Stimulated activated naive CD8-positive, alpha-beta T cell treated with anti-CD3 and anti-CD28 coated beads, Interleukin-15, Interleukin-2, amounts not matched to agents 100 U/mL and 50 U/mL, for 24 hours (primary cell): ENCODE measurements at regions not wholly inside any gene's neighbourhood (a gene's known extent, or its start where the extent isn't known, plus 50 kb on each side); places are given as distances from the start of the nearest gene placed in this dataset.

Experiments used
- ATAC-seq: fragments of 150-1000 bp; cut with Tn5 transposase; one replicate; pipeline ENCODE4 v1.10.0; 2021
- DNase-seq: peaks from one replicate; pipeline ENCODE4 v3.0.0; 2021

DNA sequence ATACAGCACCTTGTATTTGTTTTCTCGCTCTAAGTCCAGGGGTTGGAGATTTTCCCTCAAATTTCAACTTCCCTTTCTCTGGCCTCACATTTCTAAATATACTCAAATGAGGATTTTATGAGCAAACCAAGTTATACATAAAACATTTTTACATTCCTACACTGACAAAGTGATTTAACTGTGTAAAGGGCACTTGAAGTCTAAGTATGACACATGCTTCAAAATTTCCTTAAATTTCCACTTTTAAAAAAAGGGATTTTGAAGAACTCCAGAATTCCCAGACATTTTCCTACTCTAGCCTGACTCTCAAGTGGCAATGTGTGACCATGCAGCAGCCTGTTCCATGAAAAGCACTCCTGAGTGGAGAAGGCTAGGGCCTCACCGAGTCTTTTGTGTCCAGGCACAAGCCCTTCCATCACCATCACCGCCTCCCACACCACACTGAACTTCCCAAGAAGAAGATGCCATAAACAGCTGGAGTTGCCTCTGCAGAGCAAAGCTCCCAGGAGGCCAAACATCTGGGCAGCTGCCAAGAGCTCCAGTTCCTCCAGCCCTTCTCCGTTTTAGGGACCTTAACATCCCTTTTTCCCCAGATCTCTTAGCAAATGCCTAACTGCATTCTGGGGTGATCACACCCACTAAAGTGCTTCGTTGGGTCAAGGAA is 68.9 kb downstream of the NCR2 start:
- DNase-seq (no peak), ATAC-seq (no peak)

- no peak for DNase-seq
- no peak for ATAC-seq
Observed at GRCh38 chr6:41405941-41406727, 70.7 kb downstream of the NCR2 start.

DNA sequence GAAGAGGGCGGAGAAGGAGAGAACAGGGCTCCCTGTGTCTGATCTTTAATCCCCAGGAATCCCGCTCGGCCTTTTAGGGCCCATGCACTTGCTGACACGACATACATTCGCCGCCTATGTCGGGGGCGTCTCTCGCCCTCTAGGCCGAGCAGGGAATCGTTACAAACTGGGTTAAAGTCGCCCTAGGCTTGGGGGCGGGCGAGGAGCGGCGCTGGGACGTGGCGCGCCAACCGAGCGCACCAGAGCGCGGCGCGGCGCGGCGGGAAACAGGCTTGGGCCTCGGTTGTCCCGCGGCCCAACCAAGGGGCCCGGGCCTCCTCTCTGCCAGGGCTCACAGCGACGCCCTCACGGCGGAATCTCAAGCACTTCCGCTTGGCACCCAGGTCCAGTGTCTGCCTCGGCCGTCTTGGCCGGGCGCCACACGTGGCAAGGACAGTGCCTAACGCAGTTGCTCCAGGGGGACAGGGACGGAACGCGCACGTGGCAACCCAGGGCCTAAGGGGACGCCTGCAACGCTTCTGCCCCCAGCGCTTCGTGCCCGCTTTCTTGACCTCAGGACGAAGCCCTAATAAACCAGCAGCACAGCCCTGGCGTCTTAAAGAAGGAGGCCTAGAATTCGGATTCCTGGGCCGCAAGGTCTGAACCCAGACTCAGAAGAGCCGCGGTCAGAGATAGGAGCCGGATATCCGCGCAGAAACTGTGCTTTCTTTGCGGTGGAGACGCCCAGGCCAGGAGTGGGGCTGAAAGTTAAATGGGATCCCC is 71.5 kb downstream of the NCR2 start:
- no peak for ATAC-seq
- DNase-seq, result no peak

DNA sequence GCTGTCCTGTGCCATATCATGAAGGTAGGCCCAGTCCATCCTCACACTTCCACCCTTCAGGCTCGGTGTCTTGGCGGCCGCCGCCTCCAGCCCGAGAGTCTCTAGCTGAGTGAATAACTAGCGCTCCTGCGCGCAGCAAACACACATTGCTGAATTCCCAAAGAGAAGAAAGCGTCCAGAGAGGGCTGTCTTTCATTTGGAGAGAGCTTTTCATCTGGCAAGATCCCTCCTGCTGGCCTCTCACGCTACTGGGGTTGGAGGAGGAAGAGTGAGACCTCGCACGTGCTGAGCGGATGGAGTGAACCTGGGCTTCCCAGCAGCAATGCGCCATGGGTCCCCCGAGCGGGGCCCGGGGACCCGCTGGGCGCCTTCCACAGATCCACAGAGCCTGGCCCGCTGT is 73.2 kb downstream of the NCR2 start:
- DNase-seq (no peak), ATAC-seq (no peak)

DNA sequence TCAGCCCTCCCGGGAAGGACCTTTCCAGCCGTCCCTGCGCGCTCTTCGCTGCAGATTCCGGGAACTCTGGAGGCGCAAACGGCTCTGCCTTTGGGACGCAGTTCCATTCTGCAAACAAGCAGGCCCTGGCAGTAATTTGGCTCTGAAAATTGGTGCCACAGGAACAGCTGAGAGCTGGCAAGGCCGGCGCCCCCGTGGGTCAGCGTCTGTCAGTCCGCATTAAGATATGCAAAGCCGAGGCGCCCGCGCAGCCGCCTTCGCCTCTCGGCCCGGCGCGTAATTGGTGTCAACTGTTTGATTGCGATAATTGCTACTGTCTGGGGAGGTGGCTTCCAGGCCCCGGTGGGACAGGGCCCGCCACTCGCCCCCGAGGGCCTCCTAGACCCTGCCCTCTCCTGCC is 73.6 kb downstream of the NCR2 start:
- ATAC-seq (no peak), DNase-seq (no peak)

- ATAC-seq, result no peak
- DNase-seq, result no peak
Observed at GRCh38 chr6:41409489-41409888, 74.1 kb downstream of the NCR2 start.

DNA sequence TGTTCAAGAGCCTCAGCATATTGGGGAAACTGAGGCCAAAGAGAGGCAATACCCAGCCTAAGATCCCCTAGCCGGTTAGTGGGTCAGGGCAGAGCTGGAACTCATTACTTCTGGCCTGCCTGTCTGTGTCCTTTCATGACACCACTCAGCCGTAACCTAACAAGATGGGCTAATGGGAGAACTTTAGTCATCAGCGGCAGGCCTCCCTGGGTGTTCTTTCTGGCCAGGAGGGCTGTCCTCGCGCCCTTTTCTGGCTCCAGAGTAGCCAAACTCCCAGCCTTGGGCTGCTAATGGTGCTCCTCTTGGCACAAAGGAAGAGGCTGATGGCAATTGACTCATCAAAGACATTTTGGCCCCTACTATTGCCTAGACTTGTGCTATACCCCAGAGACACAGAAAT is 76.6 kb downstream of the NCR2 start:
- DNase-seq (no peak), ATAC-seq (no peak)

GRCh38 chr6:41413250-41413649 is 77.8 kb downstream of the NCR2 start:
- DNase-seq (no peak), ATAC-seq (no peak)

GRCh38 chr6:41416501-41416837 is 81.1 kb downstream of the NCR2 start:
- ATAC-seq (peak; percentile 16), DNase-seq (no peak)

GRCh38 chr6:41418741-41419140 is 83.3 kb downstream of the NCR2 start:
- no peak for ATAC-seq
- no peak for DNase-seq

- no peak for ATAC-seq
- DNase-seq, result no peak
Observed at GRCh38 chr6:41419385-41419784, 84.0 kb downstream of the NCR2 start.

- no peak for ATAC-seq
Observed at GRCh38 chr6:41420186-41420585, 84.8 kb downstream of the NCR2 start.

GRCh38 chr6:41422161-41422560 is 86.8 kb downstream of the NCR2 start:
- DNase-seq, result no peak
- no peak for ATAC-seq

More at GRCh38 chr6:41420186-41420585, 84.8 kb downstream of the NCR2 start:
- no peak for DNase-seq

GRCh38 chr6:41423002-41423401 is 87.6 kb downstream of the NCR2 start:
- no peak for DNase-seq
- ATAC-seq, result no peak

- DNase-seq (peak; percentile 89), ATAC-seq (peak; percentile 30)
Observed at GRCh38 chr6:41424370-41425058, 89.1 kb downstream of the NCR2 start.

DNA sequence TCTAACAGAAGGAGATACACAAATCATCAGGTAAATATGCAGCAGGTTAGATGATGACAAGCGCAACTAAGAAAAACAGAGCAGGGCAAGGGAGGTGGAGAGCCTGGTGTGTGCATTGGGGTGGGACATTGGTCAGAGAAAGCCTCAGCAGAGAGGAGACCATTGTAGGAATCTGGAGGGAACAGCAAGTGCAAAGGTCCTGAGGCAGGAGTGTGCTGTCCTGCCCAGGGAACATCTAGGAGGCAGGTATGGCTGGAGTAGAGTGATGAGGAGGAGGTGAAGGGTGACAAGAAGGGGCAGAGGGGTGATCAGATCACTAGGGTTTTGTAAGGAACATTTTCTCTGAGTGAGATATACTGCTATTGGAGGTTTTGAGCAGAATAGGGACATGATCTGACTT is 90.1 kb downstream of the NCR2 start:
- DNase-seq, result no peak

GRCh38 chr6:41426438-41426851 is 91.0 kb downstream of the NCR2 start:
- ATAC-seq (no peak), DNase-seq (no peak)

More for the DNA sequence above, 90.1 kb downstream of the NCR2 start:
- ATAC-seq, result no peak

GRCh38 chr6:41426888-41427641 is 91.7 kb downstream of the NCR2 start:
- no peak for ATAC-seq
- DNase-seq, result no peak

DNA sequence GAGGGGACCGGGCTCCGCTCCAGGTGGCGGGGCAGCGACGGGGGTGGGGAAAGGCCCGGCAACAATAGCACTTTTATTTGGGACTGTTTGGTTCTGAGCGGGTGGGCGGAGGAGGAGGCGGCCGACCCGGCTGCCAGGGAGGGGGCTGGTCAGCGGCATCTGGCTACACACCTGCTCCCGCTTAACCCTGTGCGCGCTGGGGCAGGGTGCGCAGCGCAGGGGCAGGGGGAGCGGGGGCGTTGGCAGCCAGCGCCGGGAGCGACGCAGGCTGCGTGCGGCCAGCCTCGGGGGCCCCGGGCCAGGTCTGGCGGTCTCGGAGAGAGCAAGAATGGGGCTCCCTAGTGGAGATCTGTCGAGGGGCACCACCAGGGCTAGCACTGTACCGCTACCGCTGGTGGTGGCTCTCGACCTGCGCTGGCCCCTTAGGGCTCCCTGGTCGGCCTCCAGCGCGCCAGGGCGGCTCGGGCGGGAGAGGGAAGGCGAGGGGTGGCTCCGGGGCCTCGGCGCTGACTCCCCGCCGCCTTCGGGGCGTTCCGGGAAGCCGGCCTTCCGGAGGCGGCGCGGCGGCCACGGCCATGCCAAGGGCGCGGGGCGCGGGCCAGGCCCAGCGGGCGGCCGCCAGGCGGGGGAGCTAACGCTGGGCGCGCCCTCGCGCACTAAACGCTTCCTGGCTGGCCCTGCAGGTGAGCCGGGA is 92.4 kb downstream of the NCR2 start:
- ATAC-seq (peak; percentile 32), DNase-seq (peak; percentile 31)

GRCh38 chr6:41428336-41428995 is 93.1 kb downstream of the NCR2 start:
- DNase-seq (no peak), ATAC-seq (no peak)

DNA sequence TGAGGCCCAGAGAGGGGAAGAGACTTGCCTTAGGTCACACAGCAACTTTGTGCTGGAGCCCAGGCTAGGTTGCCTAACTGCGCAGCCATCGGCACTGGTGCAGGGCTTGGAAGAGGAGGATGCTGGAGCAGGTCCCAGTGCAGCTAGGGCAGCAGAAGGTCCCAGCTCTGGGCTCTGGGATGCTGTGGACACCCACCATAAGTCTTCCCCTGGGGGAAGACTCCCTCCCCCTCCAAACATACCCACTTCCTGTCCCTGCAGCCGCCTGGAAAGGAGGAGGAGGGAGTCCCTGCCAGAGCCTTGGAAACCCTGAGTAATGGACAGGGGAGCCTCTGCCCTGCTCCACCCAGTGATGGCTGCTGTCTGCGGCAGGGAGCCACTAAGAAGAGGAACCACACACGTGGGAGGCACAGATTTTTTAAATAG is 93.6 kb downstream of the NCR2 start:
- peak; percentile 69 for DNase-seq
- peak; percentile 88 for ATAC-seq
